Putamen (tissue), 1 donor: ENCODE measurements at regions not wholly inside any gene's neighbourhood (a gene's known extent, or its start where the extent isn't known, plus 50 kb on each side); places are given as distances from the start of the nearest gene placed in this dataset.
"Not testable (repeated sequence)": the region's sequence is repeated elsewhere in the genome, so short reads cannot be mapped to it uniquely, and the experiment has no call there.

Experiments
- DNase-seq: peaks from one replicate; pipeline ENCODE4 v3.0.0-alpha.2; 2016; ENCODE audit warnings: low spot score

GRCh38 chr2:194999771-195000170, 657.3 kb upstream of the SLC39A10 start:
- DNase-seq = no peak

DNA sequence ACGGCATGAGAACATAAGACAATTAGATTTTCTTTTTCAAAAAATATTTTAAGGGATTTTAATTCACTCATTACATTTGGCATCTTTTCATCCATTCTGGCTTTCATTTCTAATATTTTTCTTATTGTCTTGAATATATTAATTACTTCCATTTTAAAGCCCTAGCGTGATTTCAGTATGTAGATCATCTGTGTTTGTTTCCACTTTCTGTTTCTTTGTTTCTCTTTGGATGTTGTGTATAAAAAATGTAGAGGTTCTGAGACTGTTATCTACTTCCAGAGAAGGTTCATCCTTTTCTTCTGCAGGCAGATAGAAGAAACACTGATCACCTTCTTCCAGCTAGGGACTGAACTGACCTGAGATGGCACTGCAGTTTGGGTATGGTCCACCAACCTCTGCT, 664.4 kb upstream of the SLC39A10 start:
- DNase-seq = no peak

GRCh38 chr2:194985258-194985657, 671.8 kb upstream of the SLC39A10 start:
- no peak for DNase-seq

DNA sequence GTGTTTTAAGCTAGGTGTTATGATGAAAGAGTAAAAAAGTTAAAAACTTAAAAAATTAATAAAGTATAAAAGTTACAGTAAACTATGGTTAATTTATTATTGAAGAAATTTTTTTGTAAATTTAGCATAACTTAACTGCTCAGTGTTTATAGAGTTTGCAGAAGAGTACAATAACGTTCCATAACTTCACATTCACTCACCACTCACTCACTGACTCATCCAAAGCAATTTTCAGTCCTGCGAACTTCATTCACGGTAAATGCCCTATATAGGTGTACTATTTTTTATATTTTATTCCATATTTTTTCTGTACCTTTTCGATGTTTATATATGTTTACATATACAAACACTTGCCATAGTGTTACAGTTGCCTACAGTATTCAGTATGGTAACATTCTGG, 694.8 kb upstream of the SLC39A10 start:
- DNase-seq = no peak

GRCh38 chr2:194954218-194954617, 702.8 kb upstream of the SLC39A10 start:
- no peak for DNase-seq

DNA sequence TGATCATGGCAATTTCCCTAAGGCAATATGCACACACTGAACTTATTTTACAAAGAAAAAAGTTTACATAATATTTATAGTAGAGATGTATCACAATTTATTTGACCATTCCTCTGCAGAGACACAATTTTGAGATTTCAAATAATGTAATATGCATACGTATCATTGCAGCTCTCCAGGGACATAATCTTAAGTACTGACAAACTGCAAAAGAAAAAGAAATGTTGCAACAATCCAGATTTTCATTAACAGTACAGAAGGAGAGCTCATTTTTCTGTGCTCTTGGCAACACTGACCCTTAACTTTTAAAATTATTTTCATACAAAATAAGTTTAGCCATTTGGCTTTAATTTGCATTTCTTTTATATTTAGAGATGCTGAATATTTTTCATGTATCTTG, 710.2 kb upstream of the SLC39A10 start:
- DNase-seq = no peak

DNA sequence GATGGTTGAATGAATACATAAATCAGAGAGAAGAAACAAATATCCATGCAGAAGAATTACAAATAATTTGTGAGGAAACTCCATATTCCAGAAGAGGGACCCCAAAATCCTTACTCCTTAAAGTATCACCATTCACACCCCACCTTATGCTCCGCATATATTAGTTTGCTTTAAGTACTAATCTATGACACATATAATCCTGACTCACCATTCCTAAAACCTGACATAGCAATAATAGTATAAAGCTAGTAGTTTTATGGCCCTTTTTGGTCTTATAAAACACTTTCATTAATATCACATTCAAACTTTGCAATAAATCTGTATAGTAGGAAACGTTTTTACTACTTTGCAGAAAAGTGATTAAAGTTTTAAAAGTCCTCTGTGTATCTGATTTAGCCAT, 719.0 kb upstream of the SLC39A10 start:
- DNase-seq = no peak

DNA sequence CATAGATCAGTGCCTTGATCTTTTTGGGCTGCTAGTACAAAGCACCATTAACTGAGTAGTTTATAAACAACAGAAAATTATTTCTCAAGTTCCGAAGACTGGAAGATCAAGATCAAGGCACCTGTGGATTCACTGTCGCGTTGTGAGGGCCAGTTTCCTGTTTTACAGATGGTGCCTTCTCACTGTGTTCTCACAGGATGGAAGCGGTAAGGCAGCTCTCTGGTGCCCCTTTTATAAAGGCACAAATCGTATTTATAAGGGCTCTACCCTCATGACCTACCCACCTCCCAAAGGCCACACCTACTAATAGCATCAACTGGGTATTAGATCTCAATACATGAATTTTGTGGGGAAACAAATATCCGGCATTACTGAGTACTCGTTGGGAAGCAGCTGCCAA, 729.5 kb upstream of the SLC39A10 start:
- DNase-seq = no peak

- DNase-seq = no peak
Observed at GRCh38 chr2:194926873-194927272, 730.2 kb upstream of the SLC39A10 start.

DNA sequence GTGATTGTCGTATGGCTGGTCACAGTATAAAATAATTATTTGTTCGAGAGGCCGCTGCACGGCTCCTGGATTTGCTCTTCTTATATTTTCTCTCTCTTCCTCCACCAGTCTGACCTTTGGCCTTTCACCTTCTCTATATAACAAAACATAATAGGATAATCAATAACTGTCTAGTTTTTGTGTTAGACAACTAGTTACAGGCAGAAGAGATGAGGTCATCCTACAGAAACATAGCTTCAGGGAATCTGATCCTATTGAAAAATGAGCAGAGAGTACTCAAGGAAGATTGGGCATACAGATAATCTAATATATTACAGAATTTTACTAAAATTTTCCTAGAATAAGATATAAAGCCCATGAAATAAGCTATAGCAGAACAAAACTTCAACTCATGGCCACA, 731.3 kb upstream of the SLC39A10 start:
- no peak for DNase-seq

- DNase-seq = no peak
Observed at GRCh38 chr2:194917519-194917918, 739.5 kb upstream of the SLC39A10 start.

DNA sequence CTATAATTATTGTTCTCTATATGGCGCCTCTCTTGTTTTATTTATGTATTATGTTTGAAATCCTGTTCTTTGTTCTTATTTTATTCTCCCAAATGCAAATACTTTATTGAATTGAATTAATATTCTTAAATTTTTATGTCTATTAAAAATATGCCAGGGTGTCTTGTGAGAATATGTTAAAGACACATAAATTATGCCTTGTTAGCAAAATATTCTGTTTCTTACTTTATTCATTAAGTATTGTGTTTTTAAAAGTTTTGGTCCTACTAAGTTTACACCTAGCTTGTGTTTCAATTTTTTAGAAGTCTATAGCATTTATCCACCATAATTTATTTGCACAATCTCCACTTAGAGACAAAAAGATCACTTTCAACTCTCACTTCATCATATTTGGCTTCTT, 741.5 kb upstream of the SLC39A10 start:
- DNase-seq = no peak

DNA sequence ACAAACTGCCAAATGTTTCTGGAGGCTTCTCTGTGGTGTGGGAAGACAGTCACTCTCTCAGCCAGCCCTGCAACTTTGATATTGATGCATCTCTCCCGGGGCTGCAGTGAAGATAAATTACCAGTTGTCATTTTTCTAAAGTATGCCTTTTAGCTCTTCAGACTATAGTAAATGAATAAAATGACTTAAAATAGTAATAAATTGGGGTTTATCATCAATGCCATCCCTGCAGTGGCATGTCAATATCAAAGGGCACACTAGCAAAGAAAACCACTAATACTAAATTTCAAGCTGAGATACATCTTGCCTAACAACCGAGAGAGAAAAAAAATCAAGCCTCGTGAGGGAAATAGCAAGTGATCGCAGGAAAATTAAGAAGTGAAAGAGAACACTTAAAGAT, 749.5 kb upstream of the SLC39A10 start:
- no peak for DNase-seq

- no peak for DNase-seq
Observed at GRCh38 chr2:194896871-194897270, 760.2 kb upstream of the SLC39A10 start.

DNA sequence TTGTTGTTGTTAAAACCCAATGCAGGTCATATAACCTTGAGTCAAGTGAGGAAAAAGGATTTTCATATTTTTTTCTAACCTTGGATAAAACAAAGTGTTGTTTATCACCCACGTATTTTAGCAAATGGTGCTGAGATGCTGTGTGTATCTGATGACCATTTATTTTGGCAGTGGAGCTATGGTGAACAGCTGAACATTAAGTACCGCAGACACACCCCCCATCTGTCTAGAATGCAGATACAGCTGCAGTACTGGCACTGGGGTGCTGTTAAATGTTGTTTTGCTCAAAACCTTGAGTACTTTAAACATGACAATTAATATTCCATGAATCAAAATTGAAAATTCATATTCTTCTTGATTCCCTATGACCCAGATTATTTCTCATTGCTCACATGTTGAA, 773.3 kb upstream of the SLC39A10 start:
- DNase-seq = no peak

DNA sequence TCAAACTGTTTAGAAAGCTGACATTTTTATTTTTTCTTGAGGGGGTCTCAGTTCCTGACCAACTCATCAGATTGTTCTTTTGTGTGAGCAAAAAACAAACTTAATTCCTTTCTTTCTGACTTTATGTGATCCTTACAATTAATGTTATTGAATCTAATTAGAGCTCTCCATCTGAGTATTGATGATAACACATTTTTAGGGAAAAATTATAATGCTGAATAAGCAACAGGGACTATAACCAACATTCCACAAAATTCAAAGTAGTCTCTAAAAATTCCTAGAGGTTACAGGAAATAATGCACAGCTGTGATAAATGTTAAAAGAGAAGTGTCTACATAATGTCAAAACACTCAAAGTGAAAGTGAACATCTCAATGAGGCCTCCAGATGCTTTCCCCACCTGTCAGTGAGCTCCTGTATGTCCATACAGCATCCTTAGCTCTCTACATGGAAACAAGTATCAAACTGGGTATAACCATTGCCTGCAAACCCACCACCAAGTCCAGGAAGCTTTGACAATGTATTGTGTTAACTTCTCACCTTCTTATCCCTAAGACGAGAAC, 786.0 kb upstream of the SLC39A10 start:
- DNase-seq = no peak

DNA sequence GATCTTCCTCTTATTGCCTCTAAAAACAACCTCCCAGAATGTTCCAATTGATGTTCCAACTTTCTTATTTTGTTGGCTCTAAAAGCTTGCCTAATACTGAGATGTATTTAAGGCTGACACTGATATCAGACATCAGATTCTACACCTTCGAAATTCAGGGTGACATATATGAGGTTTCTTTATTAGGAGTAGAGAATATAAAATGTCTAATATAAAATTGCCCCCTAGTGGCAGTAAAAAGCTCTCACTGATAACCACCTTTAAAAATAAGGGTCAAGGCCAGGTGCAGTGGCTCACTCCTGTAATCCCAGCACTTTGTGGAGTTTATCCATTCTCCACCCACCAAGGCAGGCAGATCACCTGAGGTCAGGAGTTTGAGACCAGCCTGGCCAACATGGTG, 789.7 kb upstream of the SLC39A10 start:
- no peak for DNase-seq

- DNase-seq = no peak
Observed at GRCh38 chr2:194854941-194855340, 802.1 kb upstream of the SLC39A10 start.

- DNase-seq = no peak
Observed at GRCh38 chr2:194842871-194843270, 814.2 kb upstream of the SLC39A10 start.

- DNase-seq = not testable (repeated sequence)
Observed at GRCh38 chr2:194834371-194834770, 822.7 kb upstream of the SLC39A10 start.

GRCh38 chr2:194826241-194826640, 830.8 kb upstream of the SLC39A10 start:
- DNase-seq = no peak

DNA sequence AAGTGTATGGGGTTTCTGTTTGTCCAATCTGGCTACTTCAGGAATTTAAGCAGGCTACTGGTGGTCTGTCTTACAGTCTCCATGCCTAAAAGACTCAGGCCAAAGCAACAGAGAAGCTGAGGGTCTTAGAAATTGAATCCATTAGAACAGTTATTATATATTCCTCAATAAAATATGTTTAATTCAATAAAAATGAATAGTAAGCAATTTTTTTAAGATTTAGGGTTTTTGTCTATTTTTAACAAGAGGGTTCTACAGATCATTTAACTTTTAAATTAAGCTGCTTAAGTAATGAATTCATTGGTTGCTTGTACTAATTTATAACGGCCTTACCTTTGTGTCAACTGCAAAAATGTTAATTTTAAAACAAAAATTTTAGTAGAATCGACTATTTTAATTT, 832.6 kb upstream of the SLC39A10 start:
- no peak for DNase-seq

- no peak for DNase-seq
Observed at GRCh38 chr2:194822657-194823056, 834.4 kb upstream of the SLC39A10 start.

DNA sequence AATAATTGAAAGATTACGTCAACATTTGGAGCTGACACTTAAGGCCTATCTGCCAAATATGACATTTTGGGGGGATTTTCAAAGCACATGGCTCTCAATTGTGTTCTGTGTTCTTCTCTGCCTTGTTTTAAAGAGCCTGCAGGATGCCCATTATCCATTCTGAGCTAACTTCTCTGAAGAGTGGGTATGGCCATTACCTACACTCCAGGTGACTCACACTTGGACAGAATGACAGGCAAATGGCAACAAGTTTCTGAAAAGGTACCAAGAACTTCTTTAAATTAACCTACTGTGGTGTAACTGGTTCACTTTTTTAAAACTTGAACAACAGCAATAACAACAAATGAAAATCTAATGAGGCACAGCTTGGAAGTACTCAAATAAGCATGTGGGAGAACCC, 834.9 kb upstream of the SLC39A10 start:
- no peak for DNase-seq

- no peak for DNase-seq
Observed at GRCh38 chr2:194819367-194819766, 837.7 kb upstream of the SLC39A10 start.
